HepG2 (cell line): ENCODE measurements at regions not wholly inside any gene's neighbourhood (a gene's known extent, or its start where the extent isn't known, plus 50 kb on each side); places are given as distances from the start of the nearest gene placed in this dataset.

ENCODE experiments used
- ATAC-seq: fragments of 200-7000 bp; cut with Tn5 transposase; 3 replicates; pipeline ENCODE4 v1.9.1; 2020; ENCODE audit warnings: mild to moderate bottlenecking, moderate library complexity
- BruUV-seq: library from RNA; stranded (reverse); fragments of 400-500 nt; replicated peaks from 2 replicates; lab custom pipeline; 2021; lab: Mats Ljungman, UMichigan
- CTCF ChIA-PET: fragments of 300-600 bp; formaldehyde crosslinking; extraction: SDS; loops from one replicate; lab custom pipeline; 2021; ENCODE audit warnings: low total read pairs, inconsistent platforms, low intra/inter-chr PET ratio; lab: Yijun Ruan, JAX
- POLR2A ChIA-PET: fragments of 350-600 bp; sonication (Branson Sonifier 250); formaldehyde crosslinking; loops from one replicate; lab custom pipeline; 2020; ENCODE audit warnings: antibody characterized with exemption, inconsistent platforms; lab: Yijun Ruan, JAX
- DNase-seq: peaks from one replicate; pipeline ENCODE4 v3.0.0-alpha.2; 2015; ENCODE audit warnings: low spot score
- FAIRE-seq: peaks from 3 replicates; lab custom pipeline; 2011; peaks lifted over from hg19 to GRCh38; lab: Jason Lieb, UNC
- H2AFZ ChIP-seq: one replicate; pipeline ENCODE4 v1.6.1; 2011; ENCODE audit warnings: low read length, inconsistent platforms
- H3K27ac ChIP-seq: fragments of 300-600 bp; 3 replicates; pipeline ENCODE4 v1.8.0; 2011; ENCODE audit warnings: mixed run types, mild to moderate bottlenecking, mixed read lengths, low read length, inconsistent platforms; ENCODE audit not compliant: insufficient read depth; ENCODE audit errors: extremely low read length
- H3K27me3 ChIP-seq, 2 experiments: fragments of 200-600 bp in 1 of 2; 2 replicates in 1 of 2; 3 replicates in 1 of 2; pipeline versions ENCODE4 v1.6.0 to v1.8.0; 2011; ENCODE audit warnings: low read length in 2 of 2, mild to moderate bottlenecking in 2 of 2, moderate library complexity in 2 of 2, inconsistent platforms in 1 of 2; ENCODE audit not compliant: insufficient read depth in 2 of 2, control insufficient read depth in 1 of 2
- H3K36me3 ChIP-seq, 2 experiments: fragments of 200-600 bp in 1 of 2; replicated peaks in 1 of 2; 2 replicates in 1 of 2; 3 replicates in 1 of 2; pipeline versions ENCODE4 v1.5.1 to v1.8.0; 2011; ENCODE audit warnings: low read length in 2 of 2, inconsistent platforms in 1 of 2; ENCODE audit not compliant: insufficient read depth in 2 of 2, control insufficient read depth in 1 of 2
- H3K4me1 ChIP-seq: 2 replicates; pipeline ENCODE4 v1.5.1; 2012; ENCODE audit warnings: low read length, inconsistent platforms; ENCODE audit not compliant: insufficient read depth
- H3K4me2 ChIP-seq: 2 replicates; pipeline ENCODE4 v1.6.0; 2011; ENCODE audit warnings: low read depth, low read length, inconsistent platforms
- H3K4me3 ChIP-seq, 3 experiments: fragments of 200-600 bp in 1 of 3; sonication (generic), shearing (Covaris generic) in 1 of 3; replicated peaks in 1 of 3; 2 replicates each; pipeline ENCODE4 v1.5.1; 2011 to 2016; ENCODE audit warnings: low read length in 3 of 3, inconsistent platforms in 2 of 3, low read depth in 2 of 3, mild to moderate bottlenecking in 2 of 3, control low read depth in 1 of 3, mixed read lengths in 1 of 3; ENCODE audit not compliant: insufficient read depth in 1 of 3
- H3K79me2 ChIP-seq: one replicate; pipeline ENCODE4 v1.6.1; 2011; ENCODE audit warnings: low read length, inconsistent platforms; ENCODE audit not compliant: insufficient read depth
- H3K9ac ChIP-seq: 2 replicates; pipeline ENCODE4 v1.6.0; 2011; ENCODE audit warnings: mild to moderate bottlenecking, low read depth, low read length, inconsistent platforms; ENCODE audit not compliant: insufficient read depth
- H3K9me3 ChIP-seq: 2 replicates; pipeline ENCODE4 v1.5.1; 2012; ENCODE audit warnings: mild to moderate bottlenecking, low read length
- H4K20me1 ChIP-seq: 2 replicates; pipeline ENCODE4 v1.6.0; 2011; ENCODE audit warnings: inconsistent platforms, mild to moderate bottlenecking, low read length, moderate library complexity; ENCODE audit not compliant: insufficient read depth
- AHR ChIP-seq: IDR thresholded peaks from 2 replicates; pipeline ENCODE4 v1.6.1; 2018; ENCODE audit warnings: missing genetic modification reagents, missing compliant biosample characterization
- EED ChIP-seq: sonication (generic); formaldehyde crosslinking; IDR thresholded peaks from 2 replicates; pipeline ENCODE4 v1.5.0; 2020; ENCODE audit warnings: mild to moderate bottlenecking, missing genetic modification reagents
- ERF ChIP-seq: IDR thresholded peaks from 2 replicates; pipeline ENCODE4 v1.6.1; 2018; ENCODE audit warnings: missing biosample characterization, missing genetic modification reagents
- KAT2B ChIP-seq: fragments of 150-350 bp; IDR thresholded peaks from 2 replicates; pipeline ENCODE4 v1.6.1; 2014; ENCODE audit warnings: low read depth, low read length, borderline replicate concordance
- MAFF ChIP-seq: IDR thresholded peaks from 2 replicates; pipeline ENCODE4 v1.6.1; 2011; ENCODE audit warnings: low read depth, low read length, improper control_type of control experiment
- NAIF1 ChIP-seq: sonication (generic); formaldehyde crosslinking; IDR thresholded peaks from 2 replicates; pipeline ENCODE4 v1.5.0; 2020; ENCODE audit warnings: mild to moderate bottlenecking, missing genetic modification reagents, borderline replicate concordance
- PCBP1 ChIP-seq: fragments of 200-400 bp; formaldehyde crosslinking; IDR thresholded peaks from 2 replicates; pipeline ENCODE4 v1.6.1; 2017; ENCODE audit warnings: mild to moderate bottlenecking, low read depth, low read length, borderline replicate concordance
- REPIN1 ChIP-seq: sonication (generic); formaldehyde crosslinking; IDR thresholded peaks from 2 replicates; pipeline ENCODE4 v1.8.0; 2022; ENCODE audit warnings: missing genetic modification reagents, low read depth, mild to moderate bottlenecking, borderline replicate concordance
- SRSF9 ChIP-seq: fragments of 200-400 bp; formaldehyde crosslinking; IDR thresholded peaks from 2 replicates; pipeline ENCODE4 v1.6.1; 2018; ENCODE audit warnings: borderline replicate concordance, mild to moderate bottlenecking, low read depth, low read length; ENCODE audit not compliant: insufficient read depth, poor library complexity, severe bottlenecking
- ZNF136 ChIP-seq: sonication (generic); formaldehyde crosslinking; IDR thresholded peaks from 2 replicates; pipeline ENCODE4 v1.8.1; 2022; ENCODE audit warnings: low read depth, mild to moderate bottlenecking, moderate library complexity, missing genetic modification reagents
- ZNF263 ChIP-seq: sonication (generic); formaldehyde crosslinking; IDR thresholded peaks from 2 replicates; pipeline ENCODE4 v1.4.0; 2020; ENCODE audit warnings: missing genetic modification reagents
- ZNF331 ChIP-seq: sonication (generic); formaldehyde crosslinking; IDR thresholded peaks from 2 replicates; pipeline ENCODE4 v1.4.0; 2020; ENCODE audit warnings: missing genetic modification reagents
- ZNF543 ChIP-seq: sonication (generic); formaldehyde crosslinking; IDR thresholded peaks from 2 replicates; pipeline ENCODE4 v1.4.0; 2020; ENCODE audit warnings: mild to moderate bottlenecking, missing genetic modification reagents
- ZNF589 ChIP-seq: sonication (generic); formaldehyde crosslinking; conservative IDR thresholded peaks from 2 replicates; pipeline ENCODE4 v1.8.0; 2022; ENCODE audit warnings: mild to moderate bottlenecking, moderate library complexity, missing genetic modification reagents
- ZNF772 ChIP-seq: sonication (generic); formaldehyde crosslinking; IDR thresholded peaks from 2 replicates; pipeline ENCODE4 v1.5.0; 2020; ENCODE audit warnings: mild to moderate bottlenecking, missing genetic modification reagents
- WGBS: methylation state at CpG from one replicate; pipeline ENCODE4 v1.1.6; 2017; ENCODE audit warnings: low lambda C conversion rate; 5-methylcytosine and 5-hydroxymethylcytosine counted together
- in situ Hi-C: cut with HindIII; loops from 2 replicates; pipeline ENCODE4 v1.10.0; 2017; ENCODE audit warnings: low pct_unique_long_range_greater_than_20kb; ENCODE audit not compliant: extremely low pct_ligation_motif_present
- intact Hi-C: fragments of 100-400 bp; cut with micrococcal nuclease; formaldehyde crosslinking; loops from one replicate; pipeline ENCODE4 v1.10.0; 2022; ENCODE audit not compliant: unreplicated experiment
- TF ChIP-seq, protein P1 (sequence below): sonication (generic); formaldehyde crosslinking; IDR thresholded peaks from 2 replicates; pipeline ENCODE4 v1.4.0; 2020; ENCODE audit warnings: missing genetic modification reagents, borderline replicate concordance
- TF ChIP-seq, protein P2 (sequence below): sonication (generic); formaldehyde crosslinking; IDR thresholded peaks from 2 replicates; pipeline ENCODE4 v1.4.0; 2020; ENCODE audit warnings: mild to moderate bottlenecking, missing genetic modification reagents
- TF ChIP-seq, protein P3 (sequence below): sonication (generic); formaldehyde crosslinking; IDR thresholded peaks from 2 replicates; pipeline ENCODE4 v1.5.0; 2020; ENCODE audit warnings: missing genetic modification reagents
- TF ChIP-seq, protein P4 (sequence below): sonication (generic); formaldehyde crosslinking; IDR thresholded peaks from 2 replicates; pipeline ENCODE4 v1.4.0; 2020; ENCODE audit warnings: missing genetic modification reagents, mild to moderate bottlenecking, borderline replicate concordance

DNA sequence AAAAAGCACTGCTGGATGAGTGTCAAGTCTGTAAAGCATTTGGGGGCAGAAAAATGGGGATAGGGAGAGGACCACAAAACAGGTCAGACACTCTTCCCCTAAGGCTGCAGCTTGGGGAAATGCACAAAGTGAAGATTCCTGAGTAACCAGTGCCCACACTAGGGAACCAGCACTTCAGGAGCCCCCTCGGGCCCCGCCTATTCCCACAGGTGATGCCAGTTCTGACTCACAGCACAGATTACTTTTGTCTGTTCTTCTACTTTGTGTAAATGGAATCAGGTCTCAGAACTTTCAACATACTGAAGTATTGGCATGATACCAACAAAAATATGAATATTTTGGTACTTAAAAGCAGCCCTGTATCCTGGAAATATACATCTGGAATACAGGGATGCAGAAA is 112.5 kb downstream of the ADRA2C start:
- Histone ChIP-seq H3K4me1 (peaks cover 20% of the 10 kb centered on the region), H4K20me1 (no peaks in the 10 kb centered on the region), H3K9me3 (peaks cover 11% of the 10 kb centered on the region), H3K36me3 (no peaks in the 10 kb centered on the region), H3K9ac (no peak overlapping the region), H3K4me2 (no peak overlapping the region), H3K4me3 (no peak overlapping the region), H3K27me3 (peaks cover 0 to 22% of the 10 kb centered on the region in 2 experiments; a peak in 2 of 5 replicates), H2AFZ (no peak overlapping the region), H3K79me2 (no peaks in the 10 kb centered on the region), H3K27ac (no peak overlapping the region)
- FAIRE-seq (no peak), DNase-seq (no peak), ATAC-seq (no peak)
- WGBS, result 13% methylated on average over 2 of the region's 2 CpGs
- BruUV-seq, result no TSS peak
- intact Hi-C loops (loop anchor here (5.0 to 10.0 kb wide), 2 partner anchors 54 to 96 kb away; no protein-coding TSS in a partner anchor), in situ Hi-C loops (no loop called here)
- POLR2A ChIA-PET, result no interaction called here
- CTCF ChIA-PET, result no interaction called here
- TF ChIP-seq, protein P1, sequence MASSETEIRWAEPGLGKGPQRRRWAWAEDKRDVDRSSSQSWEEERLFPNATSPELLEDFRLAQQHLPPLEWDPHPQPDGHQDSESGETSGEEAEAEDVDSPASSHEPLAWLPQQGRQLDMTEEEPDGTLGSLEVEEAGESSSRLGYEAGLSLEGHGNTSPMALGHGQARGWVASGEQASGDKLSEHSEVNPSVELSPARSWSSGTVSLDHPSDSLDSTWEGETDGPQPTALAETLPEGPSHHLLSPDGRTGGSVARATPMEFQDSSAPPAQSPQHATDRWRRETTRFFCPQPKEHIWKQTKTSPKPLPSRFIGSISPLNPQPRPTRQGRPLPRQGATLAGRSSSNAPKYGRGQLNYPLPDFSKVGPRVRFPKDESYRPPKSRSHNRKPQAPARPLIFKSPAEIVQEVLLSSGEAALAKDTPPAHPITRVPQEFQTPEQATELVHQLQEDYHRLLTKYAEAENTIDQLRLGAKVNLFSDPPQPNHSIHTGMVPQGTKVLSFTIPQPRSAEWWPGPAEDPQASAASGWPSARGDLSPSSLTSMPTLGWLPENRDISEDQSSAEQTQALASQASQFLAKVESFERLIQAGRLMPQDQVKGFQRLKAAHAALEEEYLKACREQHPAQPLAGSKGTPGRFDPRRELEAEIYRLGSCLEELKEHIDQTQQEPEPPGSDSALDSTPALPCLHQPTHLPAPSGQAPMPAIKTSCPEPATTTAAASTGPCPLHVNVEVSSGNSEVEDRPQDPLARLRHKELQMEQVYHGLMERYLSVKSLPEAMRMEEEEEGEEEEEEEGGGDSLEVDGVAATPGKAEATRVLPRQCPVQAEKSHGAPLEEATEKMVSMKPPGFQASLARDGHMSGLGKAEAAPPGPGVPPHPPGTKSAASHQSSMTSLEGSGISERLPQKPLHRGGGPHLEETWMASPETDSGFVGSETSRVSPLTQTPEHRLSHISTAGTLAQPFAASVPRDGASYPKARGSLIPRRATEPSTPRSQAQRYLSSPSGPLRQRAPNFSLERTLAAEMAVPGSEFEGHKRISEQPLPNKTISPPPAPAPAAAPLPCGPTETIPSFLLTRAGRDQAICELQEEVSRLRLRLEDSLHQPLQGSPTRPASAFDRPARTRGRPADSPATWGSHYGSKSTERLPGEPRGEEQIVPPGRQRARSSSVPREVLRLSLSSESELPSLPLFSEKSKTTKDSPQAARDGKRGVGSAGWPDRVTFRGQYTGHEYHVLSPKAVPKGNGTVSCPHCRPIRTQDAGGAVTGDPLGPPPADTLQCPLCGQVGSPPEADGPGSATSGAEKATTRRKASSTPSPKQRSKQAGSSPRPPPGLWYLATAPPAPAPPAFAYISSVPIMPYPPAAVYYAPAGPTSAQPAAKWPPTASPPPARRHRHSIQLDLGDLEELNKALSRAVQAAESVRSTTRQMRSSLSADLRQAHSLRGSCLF (CRISPR knock-in tag), result no peak
- TF ChIP-seq ZNF543 (CRISPR knock-in tag) (no peak), ZNF331 (no peak), ZNF589 (CRISPR knock-in tag) (no peak), SRSF9 (no peak), AHR (CRISPR knock-in tag) (no peak), KAT2B (no peak), PCBP1 (no peak), ERF (CRISPR knock-in tag) (no peak), EED (CRISPR knock-in tag) (no peak), NAIF1 (CRISPR knock-in tag) (no peak), ZNF263 (CRISPR knock-in tag) (no peak), REPIN1 (CRISPR knock-in tag) (no peak), ZNF136 (CRISPR knock-in tag) (no peak), ZNF772 (CRISPR knock-in tag) (no peak), MAFF (no peak)
- TF ChIP-seq, protein P2, sequence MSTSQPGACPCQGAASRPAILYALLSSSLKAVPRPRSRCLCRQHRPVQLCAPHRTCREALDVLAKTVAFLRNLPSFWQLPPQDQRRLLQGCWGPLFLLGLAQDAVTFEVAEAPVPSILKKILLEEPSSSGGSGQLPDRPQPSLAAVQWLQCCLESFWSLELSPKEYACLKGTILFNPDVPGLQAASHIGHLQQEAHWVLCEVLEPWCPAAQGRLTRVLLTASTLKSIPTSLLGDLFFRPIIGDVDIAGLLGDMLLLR, result no peak
- TF ChIP-seq, protein P3, sequence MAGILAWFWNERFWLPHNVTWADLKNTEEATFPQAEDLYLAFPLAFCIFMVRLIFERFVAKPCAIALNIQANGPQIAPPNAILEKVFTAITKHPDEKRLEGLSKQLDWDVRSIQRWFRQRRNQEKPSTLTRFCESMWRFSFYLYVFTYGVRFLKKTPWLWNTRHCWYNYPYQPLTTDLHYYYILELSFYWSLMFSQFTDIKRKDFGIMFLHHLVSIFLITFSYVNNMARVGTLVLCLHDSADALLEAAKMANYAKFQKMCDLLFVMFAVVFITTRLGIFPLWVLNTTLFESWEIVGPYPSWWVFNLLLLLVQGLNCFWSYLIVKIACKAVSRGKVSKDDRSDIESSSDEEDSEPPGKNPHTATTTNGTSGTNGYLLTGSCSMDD (CRISPR knock-in tag), result no peak
- TF ChIP-seq, protein P4, sequence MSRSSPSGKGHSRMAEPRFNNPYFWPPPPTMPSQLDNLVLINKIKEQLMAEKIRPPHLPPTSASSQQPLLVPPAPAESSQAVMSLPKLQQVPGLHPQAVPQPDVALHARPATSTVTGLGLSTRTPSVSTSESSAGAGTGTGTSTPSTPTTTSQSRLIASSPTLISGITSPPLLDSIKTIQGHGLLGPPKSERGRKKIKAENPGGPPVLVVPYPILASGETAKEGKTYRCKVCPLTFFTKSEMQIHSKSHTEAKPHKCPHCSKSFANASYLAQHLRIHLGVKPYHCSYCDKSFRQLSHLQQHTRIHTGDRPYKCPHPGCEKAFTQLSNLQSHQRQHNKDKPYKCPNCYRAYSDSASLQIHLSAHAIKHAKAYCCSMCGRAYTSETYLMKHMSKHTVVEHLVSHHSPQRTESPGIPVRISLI, result no peak
